ENCODE measurements at regions not wholly inside any gene's neighbourhood (a gene's known extent, or its start where the extent isn't known, plus 50 kb on each side); places are given as distances from the start of the nearest gene placed in this dataset.

GRCh38 chr19:32257326-32258073, 87.9 kb upstream of the ZNF507 start:
- TF ChIP-seq, protein P1, sequence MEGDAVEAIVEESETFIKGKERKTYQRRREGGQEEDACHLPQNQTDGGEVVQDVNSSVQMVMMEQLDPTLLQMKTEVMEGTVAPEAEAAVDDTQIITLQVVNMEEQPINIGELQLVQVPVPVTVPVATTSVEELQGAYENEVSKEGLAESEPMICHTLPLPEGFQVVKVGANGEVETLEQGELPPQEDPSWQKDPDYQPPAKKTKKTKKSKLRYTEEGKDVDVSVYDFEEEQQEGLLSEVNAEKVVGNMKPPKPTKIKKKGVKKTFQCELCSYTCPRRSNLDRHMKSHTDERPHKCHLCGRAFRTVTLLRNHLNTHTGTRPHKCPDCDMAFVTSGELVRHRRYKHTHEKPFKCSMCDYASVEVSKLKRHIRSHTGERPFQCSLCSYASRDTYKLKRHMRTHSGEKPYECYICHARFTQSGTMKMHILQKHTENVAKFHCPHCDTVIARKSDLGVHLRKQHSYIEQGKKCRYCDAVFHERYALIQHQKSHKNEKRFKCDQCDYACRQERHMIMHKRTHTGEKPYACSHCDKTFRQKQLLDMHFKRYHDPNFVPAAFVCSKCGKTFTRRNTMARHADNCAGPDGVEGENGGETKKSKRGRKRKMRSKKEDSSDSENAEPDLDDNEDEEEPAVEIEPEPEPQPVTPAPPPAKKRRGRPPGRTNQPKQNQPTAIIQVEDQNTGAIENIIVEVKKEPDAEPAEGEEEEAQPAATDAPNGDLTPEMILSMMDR (IDR thresholded peaks at IDR 0.05; ENCODE audit: insufficient read depth, low read depth, low read length) = no peak
- DNase-seq (ENCODE audit: low read depth) = no peak
- no peak overlapping the region for H3K4me3 ChIP-seq (ENCODE audit: low read depth, low read length)
- CTCF ChIA-PET = no interaction called here
- no peaks in the 10 kb centered on the region for H3K36me3 ChIP-seq (ENCODE audit: control insufficient read depth, insufficient read depth, low read length)
- POLR2A ChIA-PET = no interaction called here
- no peaks in the 10 kb centered on the region for H3K27me3 ChIP-seq (ENCODE audit: control insufficient read depth, insufficient read depth, low read length)

DNA sequence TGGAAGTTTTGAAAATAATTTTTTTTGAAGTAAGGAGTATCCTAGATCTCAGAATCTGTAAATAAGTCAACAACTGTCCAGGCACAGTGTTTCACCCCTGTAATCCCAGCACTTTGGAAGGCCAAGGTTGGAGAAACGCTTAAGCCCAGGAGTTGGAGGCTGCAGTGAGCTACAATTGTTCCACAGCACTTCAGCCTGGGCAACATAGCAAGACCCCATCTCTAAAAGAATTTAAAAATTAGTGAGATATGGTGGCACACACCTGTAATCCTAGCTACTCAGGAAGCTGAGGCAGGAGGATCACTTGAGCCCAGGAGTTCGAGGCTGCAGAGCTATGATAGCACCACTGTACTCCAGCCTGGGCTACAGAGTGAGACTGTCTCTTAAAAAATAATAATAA, 87.2 kb upstream of the ZNF507 start:
- no peaks in the 10 kb centered on the region for H3K36me3 ChIP-seq (ENCODE audit: control insufficient read depth, insufficient read depth, low read length)
- POLR2A ChIA-PET = no interaction called here
- no peaks in the 10 kb centered on the region for H3K27me3 ChIP-seq (ENCODE audit: control insufficient read depth, insufficient read depth, low read length)
- H3K4me3 ChIP-seq (ENCODE audit: low read depth, low read length) = no peak overlapping the region
- CTCF ChIA-PET = interaction anchor here (0.9 kb wide), 1 partner anchor 25 kb away, joined by 3 read pairs; no protein-coding TSS in a partner anchor
- TF ChIP-seq, protein P1 (IDR thresholded peaks at IDR 0.05; ENCODE audit: insufficient read depth, low read depth, low read length) = no peak
- DNase-seq (ENCODE audit: low read depth) = no peak

GRCh38 chr19:32264568-32264967, 80.8 kb upstream of the ZNF507 start:
- Histone ChIP-seq H3K4me3 (ENCODE audit: low read depth, low read length) (no peak overlapping the region), H3K36me3 (ENCODE audit: control insufficient read depth, insufficient read depth, low read length) (no peaks in the 10 kb centered on the region), H3K27me3 (ENCODE audit: control insufficient read depth, insufficient read depth, low read length) (no peaks in the 10 kb centered on the region)
- ChIA-PET POLR2A (no interaction called here), CTCF (no interaction called here)
- DNase-seq (ENCODE audit: low read depth) = no peak
- TF ChIP-seq, protein P1 (IDR thresholded peaks at IDR 0.05; ENCODE audit: insufficient read depth, low read depth, low read length) = no peak

DNA sequence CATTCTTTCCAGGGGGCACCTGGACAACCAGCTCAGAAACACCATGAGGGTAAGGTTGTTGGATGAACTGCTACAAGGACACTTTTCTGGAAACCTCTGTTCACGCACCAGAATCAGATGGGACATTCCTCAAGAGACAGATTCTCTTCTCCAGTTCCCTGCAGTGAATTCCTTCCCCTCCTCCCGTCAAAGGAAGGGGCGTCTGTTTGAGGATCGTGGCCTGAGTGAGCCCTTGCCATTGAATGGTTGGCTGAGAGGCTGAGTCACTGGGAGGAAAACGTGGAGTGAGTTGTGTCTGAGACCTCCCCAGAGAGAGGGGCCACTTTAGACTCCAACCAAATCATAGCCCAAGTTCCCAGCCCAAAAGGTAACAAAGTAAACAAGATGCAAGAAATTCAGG, 79.4 kb upstream of the ZNF507 start:
- TF ChIP-seq, protein P1 (IDR thresholded peaks at IDR 0.05; ENCODE audit: insufficient read depth, low read depth, low read length) = no peak
- ChIA-PET POLR2A (no interaction called here), CTCF (no interaction called here)
- Histone ChIP-seq H3K36me3 (ENCODE audit: control insufficient read depth, insufficient read depth, low read length) (no peaks in the 10 kb centered on the region), H3K4me3 (ENCODE audit: low read depth, low read length) (no peak overlapping the region), H3K27me3 (ENCODE audit: control insufficient read depth, insufficient read depth, low read length) (no peaks in the 10 kb centered on the region)
- no peak for DNase-seq (ENCODE audit: low read depth)

GRCh38 chr19:32266460-32266859, 79.0 kb upstream of the ZNF507 start:
- CTCF ChIA-PET = no interaction called here
- TF ChIP-seq, protein P1 (IDR thresholded peaks at IDR 0.05; ENCODE audit: insufficient read depth, low read depth, low read length) = no peak
- no peak overlapping the region for H3K4me3 ChIP-seq (ENCODE audit: low read depth, low read length)
- no peaks in the 10 kb centered on the region for H3K27me3 ChIP-seq (ENCODE audit: control insufficient read depth, insufficient read depth, low read length)
- POLR2A ChIA-PET = no interaction called here
- no peak for DNase-seq (ENCODE audit: low read depth)
- H3K36me3 ChIP-seq (ENCODE audit: control insufficient read depth, insufficient read depth, low read length) = no peaks in the 10 kb centered on the region

Measured in BJ (cell line).